ENCODE measurements at regions not wholly inside any gene's neighbourhood (a gene's known extent, or its start where the extent isn't known, plus 50 kb on each side); places are given as distances from the start of the nearest gene placed in this dataset.

DNA sequence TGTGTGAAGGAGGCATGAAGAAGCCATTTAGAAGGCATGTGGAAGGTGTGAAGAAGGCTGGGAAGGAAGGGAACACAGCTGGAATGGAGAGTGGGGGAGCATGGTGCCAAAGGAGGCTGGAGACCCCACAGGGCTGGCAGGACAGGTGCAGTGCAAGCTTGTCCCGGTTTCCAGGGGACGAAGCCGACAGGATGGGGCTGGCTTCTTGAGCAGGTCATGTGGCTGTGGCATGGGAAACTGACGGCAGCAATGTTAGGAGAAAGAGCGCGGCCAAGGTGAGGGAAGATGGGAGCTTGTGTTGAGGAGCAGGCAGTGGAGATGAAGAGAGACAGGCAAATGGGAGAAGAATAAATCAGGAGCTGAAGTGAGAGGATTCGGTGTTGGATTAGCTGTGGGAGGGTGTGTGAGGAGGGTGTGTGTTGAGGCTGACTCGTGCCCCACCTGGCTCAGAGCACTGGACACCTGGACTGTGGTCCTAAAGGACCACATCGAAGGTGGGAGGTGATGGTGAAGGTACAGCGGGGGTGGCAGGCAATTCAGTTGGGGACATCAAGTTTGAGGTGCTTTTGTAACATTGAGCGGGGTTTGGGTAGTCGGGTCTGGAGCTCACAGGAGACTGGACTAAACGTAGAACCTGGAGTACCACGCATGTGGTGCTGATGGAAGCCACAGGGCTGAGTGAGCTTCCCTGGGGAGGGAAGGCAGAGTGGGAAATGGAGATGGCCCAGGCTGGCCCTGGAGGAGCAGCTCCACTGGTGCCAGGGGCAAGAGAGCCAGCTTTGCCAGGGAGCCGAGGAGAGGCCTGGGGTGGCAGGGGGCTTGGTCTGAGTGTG is 165.6 kb upstream of the HDAC4 start:
- TF ChIP-seq, protein P1, sequence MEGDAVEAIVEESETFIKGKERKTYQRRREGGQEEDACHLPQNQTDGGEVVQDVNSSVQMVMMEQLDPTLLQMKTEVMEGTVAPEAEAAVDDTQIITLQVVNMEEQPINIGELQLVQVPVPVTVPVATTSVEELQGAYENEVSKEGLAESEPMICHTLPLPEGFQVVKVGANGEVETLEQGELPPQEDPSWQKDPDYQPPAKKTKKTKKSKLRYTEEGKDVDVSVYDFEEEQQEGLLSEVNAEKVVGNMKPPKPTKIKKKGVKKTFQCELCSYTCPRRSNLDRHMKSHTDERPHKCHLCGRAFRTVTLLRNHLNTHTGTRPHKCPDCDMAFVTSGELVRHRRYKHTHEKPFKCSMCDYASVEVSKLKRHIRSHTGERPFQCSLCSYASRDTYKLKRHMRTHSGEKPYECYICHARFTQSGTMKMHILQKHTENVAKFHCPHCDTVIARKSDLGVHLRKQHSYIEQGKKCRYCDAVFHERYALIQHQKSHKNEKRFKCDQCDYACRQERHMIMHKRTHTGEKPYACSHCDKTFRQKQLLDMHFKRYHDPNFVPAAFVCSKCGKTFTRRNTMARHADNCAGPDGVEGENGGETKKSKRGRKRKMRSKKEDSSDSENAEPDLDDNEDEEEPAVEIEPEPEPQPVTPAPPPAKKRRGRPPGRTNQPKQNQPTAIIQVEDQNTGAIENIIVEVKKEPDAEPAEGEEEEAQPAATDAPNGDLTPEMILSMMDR (IDR thresholded peaks at IDR 0.05) = no peak

DNA sequence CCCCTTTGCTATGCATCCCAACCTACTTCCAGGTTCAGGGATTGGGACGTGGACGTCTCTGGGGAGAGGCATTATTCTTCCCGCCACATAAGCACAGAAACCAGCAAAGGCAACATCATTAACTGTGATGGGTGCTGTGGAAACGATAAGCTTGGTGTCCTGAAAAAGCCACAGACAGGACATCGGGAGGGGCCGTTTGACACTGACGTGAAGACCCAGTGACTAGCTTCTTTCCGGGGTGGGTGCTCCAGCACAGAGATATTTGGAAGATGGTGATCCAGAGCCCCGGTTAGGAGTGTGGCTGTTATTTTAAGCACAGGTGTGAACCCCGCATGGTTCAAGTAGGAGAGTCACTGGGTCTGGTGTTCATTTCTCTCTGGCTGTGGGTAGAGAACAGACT is 163.8 kb upstream of the HDAC4 start:
- TF ChIP-seq, protein P1 (IDR thresholded peaks at IDR 0.05) = no peak

DNA sequence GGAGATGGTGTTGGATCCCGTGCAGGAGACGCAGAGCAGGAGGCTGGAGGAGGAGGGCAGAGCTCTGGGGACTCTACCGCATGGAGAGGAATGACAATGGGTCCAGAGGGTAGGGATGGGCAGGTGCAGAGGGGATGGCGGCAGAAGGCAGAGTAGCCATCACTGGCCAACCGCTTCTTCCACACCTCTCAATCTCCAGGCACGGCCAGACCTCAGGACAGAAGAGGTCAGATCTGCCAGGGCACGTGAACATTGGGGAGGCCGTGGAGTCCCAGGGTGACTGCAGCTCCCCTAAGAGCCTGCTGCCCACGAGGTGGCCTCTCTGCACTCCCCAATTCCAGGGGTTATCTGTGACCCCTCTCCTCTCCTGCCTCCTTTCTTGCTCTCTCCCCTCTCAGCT is 162.7 kb upstream of the HDAC4 start:
- TF ChIP-seq, protein P1 (IDR thresholded peaks at IDR 0.05) = no peak

DNA sequence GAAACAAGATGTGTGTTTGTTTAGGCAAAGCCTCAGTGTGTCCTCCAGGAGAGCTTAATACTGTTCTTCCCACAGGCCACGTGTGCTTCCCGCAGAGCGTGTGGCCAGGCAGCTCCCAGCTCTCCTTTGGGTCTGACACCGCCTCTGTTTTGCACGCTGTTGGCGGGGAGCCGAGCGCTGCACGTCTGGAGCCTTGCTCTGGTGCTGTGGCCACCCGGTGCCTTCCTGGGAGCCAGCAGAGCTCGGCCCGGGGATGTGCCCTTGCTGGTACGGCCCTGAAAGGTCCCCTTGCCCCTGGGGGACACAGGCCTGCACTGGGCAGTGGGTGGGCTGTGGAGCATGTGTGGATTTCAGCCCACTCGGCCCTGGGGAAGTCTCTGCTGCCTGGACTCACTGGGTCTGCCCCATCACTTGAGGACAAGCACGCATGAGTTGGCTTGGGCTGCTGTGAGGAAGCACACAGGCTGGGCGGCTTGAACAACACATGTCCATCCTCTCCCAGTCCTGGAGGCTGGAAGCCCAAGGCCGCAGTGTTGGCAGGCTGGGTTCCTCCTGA is 160.7 kb upstream of the HDAC4 start:
- TF ChIP-seq, protein P1 (IDR thresholded peaks at IDR 0.05) = no peak

DNA sequence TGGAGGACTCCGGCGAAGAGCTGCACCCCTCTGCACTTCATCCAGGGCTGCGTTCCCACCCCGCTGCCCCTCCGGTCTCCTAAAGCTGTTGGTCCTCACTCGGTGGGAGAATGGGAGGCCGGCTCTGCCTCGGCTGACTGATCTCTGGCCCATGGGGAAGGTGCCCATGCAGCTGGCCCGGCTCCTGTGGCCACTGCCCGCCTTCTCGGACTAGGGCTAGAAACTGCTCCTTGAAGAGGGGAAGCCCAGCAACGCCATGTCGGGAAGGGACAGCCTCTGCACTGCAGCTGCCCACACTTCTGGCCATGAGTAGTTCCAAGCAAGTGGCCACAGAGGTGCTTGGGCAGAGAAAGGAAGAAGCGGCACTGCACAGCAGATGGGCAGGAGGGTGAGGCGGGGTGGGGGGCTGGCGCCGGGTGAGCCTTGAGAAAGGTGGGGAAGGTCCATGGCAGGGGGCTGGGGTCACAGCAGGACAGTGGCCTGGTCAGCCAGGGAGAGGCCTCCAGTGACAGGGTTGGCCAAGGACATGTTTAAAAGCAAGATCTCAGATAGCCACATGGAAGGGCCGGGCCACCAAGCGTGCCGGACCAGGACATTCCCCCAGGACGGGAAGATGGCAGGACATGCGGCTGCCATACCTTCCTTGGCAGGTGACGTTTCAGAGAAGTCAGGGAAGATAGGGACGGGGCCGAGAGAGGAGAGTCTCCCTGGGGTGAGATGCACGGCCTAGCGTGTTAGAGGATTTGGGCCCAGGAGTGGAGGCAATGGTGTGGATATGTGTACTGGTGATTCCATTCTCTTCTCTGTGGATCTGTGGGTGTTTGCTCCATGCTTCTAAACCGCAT is 158.8 kb upstream of the HDAC4 start:
- TF ChIP-seq, protein P1 (IDR thresholded peaks at IDR 0.05) = no peak

DNA sequence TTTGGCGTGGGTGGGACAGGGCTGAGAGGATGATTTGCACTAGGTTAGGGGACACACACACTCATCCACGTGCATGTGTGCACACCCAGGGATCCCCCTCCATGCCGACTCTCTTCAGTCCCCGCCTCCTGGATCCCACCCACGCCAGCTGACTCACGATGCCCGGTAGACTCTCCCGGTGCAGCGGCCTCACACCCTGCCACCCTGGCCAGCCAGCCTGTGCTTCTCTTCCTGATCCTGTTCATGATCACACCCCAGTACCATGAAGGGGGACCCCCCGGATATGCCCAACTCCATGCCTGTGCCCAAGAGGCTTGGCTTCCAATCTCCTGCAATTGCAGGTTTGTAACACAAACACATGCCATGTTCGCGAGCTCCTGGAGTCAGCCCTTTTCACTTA is 157.8 kb upstream of the HDAC4 start:
- TF ChIP-seq, protein P1 (IDR thresholded peaks at IDR 0.05) = no peak

DNA sequence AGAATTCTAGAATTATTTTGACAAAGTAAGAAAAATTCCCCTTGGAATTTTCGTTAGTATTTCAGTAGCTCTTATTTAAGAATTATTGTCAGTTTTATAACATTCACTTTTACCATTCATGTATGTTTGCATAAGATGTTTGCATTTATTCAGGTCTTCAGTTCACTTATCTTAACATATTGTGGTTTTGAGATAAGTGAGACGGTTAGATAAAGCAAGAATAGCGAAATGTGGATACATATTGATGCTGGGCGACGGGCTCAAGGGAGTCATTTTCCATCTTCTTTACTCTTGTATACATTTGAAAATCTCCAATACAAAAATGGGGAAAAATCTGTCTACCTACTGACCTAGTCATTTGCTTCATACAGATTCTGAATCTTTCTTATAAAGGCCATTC is 156.7 kb upstream of the HDAC4 start:
- TF ChIP-seq, protein P1 (IDR thresholded peaks at IDR 0.05) = no peak
